AG10803 (cell line): ENCODE measurements at regions not wholly inside any gene's neighbourhood (a gene's known extent, or its start where the extent isn't known, plus 50 kb on each side); places are given as distances from the start of the nearest gene placed in this dataset.
"Not testable (repeated sequence)": the region's sequence is repeated elsewhere in the genome, so short reads cannot be mapped to it uniquely, and the experiment has no call there.

Experiments
- DNase-seq: peaks from one replicate; pipeline ENCODE4 v3.0.0; 2010; ENCODE audit warnings: low read depth
- H3K4me3 ChIP-seq: 2 replicates; pipeline ENCODE4 v1.5.1; 2011; ENCODE audit warnings: mild to moderate bottlenecking, low read length, control low read depth
- CTCF ChIP-seq: conservative IDR thresholded peaks from 2 replicates; pipeline ENCODE4 v1.5.1; 2011; ENCODE audit warnings: mild to moderate bottlenecking, low read length, control low read depth, inconsistent platforms

GRCh38 chr3:182521339-182521738 lies 272.0 kb upstream of the ATP11B start:
- no peak for DNase-seq
- TF ChIP-seq CTCF = no peak
- no peak overlapping the region for H3K4me3 ChIP-seq

GRCh38 chr3:182523424-182523823 lies 269.9 kb upstream of the ATP11B start:
- H3K4me3 ChIP-seq, DNase-seq: not testable (repeated sequence)

GRCh38 chr3:182523836-182524235 lies 269.5 kb upstream of the ATP11B start:
- H3K4me3 ChIP-seq = no peak overlapping the region
- DNase-seq = no peak
- no peak for TF ChIP-seq CTCF

GRCh38 chr3:182524711-182525401 lies 268.4 kb upstream of the ATP11B start:
- no peak for TF ChIP-seq CTCF
- no peak overlapping the region for H3K4me3 ChIP-seq
- DNase-seq = no peak

GRCh38 chr3:182525766-182526374 lies 267.4 kb upstream of the ATP11B start:
- no peak for TF ChIP-seq CTCF
- DNase-seq = no peak

GRCh38 chr3:182527745-182528144 lies 265.6 kb upstream of the ATP11B start:
- no peak for TF ChIP-seq CTCF
- DNase-seq = no peak
- no peak overlapping the region for H3K4me3 ChIP-seq

More at GRCh38 chr3:182525766-182526374, 267.4 kb upstream of the ATP11B start:
- no peak overlapping the region for H3K4me3 ChIP-seq

GRCh38 chr3:182530316-182530715 lies 263.0 kb upstream of the ATP11B start:
- no peak for DNase-seq
- H3K4me3 ChIP-seq = no peak overlapping the region
- TF ChIP-seq CTCF = no peak
